ENCODE measurements at regions not wholly inside any gene's neighbourhood (a gene's known extent, or its start where the extent isn't known, plus 50 kb on each side); places are given as distances from the start of the nearest gene placed in this dataset.
A peak's percentile ranks its signal among the peaks of the same experiment; 100 is the strongest.

- no peak for DNase-seq (ENCODE audit: low spot score)
Measured at GRCh38 chr2:146004462-146004861, 1484.5 kb upstream of the ZEB2 start.

- DNase-seq (ENCODE audit: low spot score) = no peak
Measured at GRCh38 chr2:146003337-146003736, 1483.4 kb upstream of the ZEB2 start.

DNA sequence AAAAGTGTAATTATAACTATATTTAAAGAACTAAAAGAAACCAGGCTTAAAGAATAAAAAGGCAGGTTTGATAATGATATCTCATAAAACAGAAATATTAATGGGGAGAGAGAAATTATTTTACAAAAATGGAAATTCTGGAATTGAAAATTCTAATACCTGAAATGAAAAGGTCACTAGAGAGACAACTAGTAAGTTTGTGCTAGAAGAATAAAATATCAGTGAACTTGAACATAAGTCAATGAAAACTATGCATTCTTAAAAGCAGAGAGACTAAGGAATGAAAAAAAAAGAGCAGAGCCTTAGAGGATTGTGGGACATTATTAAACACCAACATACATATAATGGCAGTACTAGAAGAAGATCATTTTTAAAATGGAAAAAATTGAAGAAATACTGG lies 1475.0 kb upstream of the ZEB2 start:
- no peak for DNase-seq (ENCODE audit: low spot score)

- DNase-seq (ENCODE audit: low spot score) = no peak
Measured at GRCh38 chr2:145992572-145992971, 1472.7 kb upstream of the ZEB2 start.

GRCh38 chr2:145987793-145988192 lies 1467.9 kb upstream of the ZEB2 start:
- DNase-seq (ENCODE audit: low spot score) = no peak

DNA sequence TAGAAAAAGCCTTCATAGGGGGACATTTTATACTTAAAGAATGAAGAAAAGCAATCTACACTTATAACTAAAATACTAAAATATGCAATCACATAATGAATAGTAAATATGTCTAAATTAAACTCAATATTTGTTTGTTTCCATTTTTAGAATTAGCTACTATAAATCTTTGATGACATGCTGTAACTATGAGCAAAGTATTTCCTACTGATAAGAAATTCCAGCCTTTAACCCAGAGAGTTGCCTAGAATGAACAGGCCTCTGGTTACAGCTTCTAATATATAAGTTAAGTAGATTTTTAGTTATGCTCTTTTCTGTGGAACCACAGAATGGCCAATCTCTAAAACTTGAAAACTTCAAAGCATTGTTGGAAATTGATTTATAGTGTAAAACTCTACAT lies 1465.6 kb upstream of the ZEB2 start:
- no peak for DNase-seq (ENCODE audit: low spot score)

DNA sequence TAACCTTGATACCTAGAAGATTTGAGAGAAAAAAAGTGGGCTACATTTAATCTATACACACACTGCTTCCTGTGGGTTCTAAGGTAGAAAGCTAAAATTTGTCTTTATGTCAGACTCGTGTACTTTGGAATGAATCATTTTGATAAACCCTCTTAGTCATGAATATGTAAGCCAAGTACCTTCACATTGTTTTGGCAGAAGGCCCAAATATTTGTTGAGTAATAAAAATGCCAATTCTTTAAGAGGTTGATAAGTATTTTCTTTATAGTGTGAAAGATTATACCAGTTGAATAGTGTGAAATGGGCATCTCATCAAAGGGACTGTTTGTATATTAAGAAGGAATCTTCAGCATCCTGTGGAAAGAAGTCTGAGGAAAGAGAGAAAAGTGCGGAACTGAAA lies 1464.7 kb upstream of the ZEB2 start:
- DNase-seq (ENCODE audit: low spot score) = no peak

GRCh38 chr2:145980318-145980717 lies 1460.4 kb upstream of the ZEB2 start:
- no peak for DNase-seq (ENCODE audit: low spot score)

- no peak for DNase-seq (ENCODE audit: low spot score)
Measured at GRCh38 chr2:145975406-145975805, 1455.5 kb upstream of the ZEB2 start.

GRCh38 chr2:145961846-145962245 lies 1441.9 kb upstream of the ZEB2 start:
- DNase-seq (ENCODE audit: low spot score) = no peak

- DNase-seq (ENCODE audit: low spot score) = no peak
Measured at GRCh38 chr2:145960479-145961163, 1440.7 kb upstream of the ZEB2 start.

DNA sequence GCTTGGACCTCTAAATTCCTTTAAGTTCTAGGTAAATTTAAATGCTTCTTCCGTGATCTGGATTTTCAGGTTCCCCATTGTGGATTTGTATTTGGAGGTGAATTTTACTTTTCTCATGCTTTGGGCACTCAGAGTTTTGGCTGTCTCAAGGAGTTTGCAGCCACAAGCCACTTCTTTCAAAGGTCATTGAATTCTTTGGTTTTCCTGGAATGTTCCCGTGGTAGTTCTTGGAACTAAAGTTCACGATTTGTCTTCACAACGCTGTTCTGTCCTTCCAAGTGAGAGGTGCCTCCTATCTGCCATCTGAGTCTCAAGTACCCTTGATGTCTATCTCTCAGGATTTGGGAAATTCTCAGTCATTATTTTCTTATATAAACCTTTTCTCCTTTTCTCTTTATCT lies 1438.7 kb upstream of the ZEB2 start:
- no peak for DNase-seq (ENCODE audit: low spot score)

DNA sequence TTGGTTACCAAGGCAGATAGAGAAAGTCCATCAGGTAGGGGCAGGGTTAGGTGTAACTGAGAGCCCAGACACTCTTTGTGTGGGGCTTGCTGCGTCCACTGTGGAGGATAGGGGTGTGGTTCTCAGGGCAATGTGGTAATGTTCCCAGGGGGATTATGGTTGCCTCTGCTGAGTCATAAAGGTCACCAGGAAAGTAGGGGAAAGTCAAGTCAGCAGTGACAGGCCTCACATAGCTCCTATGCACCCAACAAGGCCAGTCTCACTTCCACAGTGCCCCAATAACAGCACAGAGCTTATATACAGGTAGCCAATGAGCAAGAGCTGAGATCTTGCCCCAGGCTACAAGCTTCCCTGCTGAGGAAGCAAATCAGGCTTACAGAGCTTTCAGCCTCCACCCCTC lies 1438.0 kb upstream of the ZEB2 start:
- DNase-seq (ENCODE audit: low spot score) = no peak

DNA sequence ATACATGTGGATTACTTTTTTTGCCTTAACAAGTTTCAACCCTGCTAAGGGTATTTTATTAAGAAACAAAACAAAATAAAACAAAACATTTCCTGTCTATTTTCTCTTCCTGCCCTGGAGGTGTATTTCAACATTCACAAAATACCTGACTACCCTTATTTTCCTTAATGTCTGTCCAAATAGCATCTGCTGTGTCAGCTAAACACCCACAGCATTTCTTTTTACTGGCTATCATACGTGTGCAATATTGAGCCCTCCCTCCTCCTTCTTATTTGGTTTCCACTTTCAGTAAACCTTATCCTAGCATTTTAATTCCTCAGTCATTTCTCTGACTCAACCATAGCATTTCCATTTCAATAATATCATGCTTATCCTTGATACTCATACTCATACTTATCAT lies 1420.0 kb upstream of the ZEB2 start:
- DNase-seq (ENCODE audit: low spot score) = no peak

DNA sequence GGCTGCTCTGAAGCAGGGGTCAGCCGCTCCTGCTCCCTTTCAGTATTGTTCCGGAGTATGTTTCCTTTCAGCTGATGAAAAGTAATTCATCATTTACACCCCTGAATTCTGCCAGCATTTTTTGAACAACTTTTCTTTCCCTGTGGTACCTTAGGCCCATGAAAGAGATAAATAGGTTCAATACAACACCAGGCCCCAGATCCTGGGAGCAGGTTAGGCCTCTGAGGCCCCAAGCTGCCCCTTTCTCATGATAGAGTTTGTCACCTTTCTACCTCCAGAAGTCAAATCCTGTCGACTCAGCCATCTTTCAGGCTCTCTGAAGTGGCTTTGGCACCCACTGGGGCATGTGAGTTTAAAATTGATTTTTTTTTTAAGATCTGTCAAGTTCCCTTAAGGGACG lies 1415.1 kb upstream of the ZEB2 start:
- no peak for DNase-seq (ENCODE audit: low spot score)

- no peak for DNase-seq (ENCODE audit: low spot score)
Measured at GRCh38 chr2:145931781-145932395, 1412.0 kb upstream of the ZEB2 start.

- DNase-seq (ENCODE audit: low spot score) = no peak
Measured at GRCh38 chr2:145930318-145930717, 1410.4 kb upstream of the ZEB2 start.

DNA sequence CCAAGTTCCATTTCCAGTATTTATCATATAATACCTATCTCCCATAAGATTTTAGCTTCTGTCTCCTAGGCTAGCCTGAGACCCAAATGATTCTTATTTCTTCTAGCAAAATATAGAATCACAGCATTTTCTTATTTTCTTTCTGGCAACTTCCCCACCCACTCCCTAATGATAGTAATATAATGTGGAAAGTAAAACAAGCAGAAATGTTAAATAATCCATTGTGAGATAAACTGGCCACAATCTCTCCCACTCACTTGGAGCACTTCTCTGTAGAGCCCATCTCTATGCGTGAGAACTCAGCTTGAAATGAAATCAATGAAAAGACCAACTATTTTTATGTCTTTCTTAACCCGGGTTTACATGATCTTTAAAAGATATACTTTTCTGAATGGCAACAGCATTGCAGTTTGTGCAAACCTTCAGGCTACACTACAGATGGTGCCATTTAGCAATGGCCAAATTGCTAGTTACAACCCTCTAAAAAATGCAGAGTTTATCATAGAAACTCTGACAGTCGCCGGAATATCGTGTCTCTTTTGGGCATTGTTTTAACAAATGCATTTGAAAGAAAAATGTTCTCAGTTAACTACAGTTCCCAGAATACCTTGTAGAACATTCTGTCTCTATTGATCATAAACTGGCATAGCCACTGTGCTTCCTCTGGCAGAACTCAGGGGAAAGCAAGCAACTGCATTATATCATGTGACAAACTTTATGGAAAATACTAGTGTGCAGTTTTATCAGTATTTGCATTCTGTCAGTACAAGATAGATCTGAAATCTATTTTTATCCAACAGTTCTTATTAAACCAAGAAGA lies 1407.4 kb upstream of the ZEB2 start:
- DNase-seq (ENCODE audit: low spot score) = peak; percentile 8

DNA sequence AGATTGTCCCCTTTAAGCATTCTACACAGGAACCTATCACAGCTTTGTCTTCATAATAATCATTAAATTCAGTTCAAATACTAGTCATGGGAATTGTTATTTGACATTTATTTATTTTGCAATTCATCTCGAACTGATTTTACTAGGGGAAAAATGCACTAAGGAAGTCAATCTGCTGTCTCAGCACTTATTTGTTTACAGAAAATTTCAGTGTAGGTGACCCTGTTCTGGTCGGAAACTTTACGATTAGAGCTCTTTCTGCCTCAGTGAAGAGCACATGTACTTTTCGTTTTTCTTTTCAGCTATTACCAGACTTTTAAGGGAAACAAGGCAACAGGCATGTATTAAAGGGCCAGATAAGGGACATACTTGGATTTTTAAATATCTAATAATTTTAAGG lies 1405.7 kb upstream of the ZEB2 start:
- DNase-seq (ENCODE audit: low spot score) = no peak

DNA sequence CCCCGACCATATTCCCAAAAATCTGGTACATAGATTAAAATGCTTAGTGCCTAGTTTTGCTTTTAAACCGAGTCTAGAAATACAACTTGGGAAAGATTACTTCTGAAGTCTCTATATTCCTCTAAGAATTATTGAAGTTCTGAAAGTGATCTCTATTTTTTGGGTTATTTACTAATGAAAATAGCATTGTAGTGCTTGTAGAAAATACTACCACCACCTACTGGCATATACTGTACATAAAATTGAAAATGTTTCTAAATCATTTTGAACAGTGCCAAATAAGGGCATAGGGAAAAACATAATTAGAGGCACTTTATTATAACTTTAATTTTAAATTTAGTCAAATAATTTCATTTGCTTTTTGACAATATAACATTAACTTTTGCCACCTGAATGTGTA lies 1399.6 kb upstream of the ZEB2 start:
- no peak for DNase-seq (ENCODE audit: low spot score)

GRCh38 chr2:145918951-145919350 lies 1399.0 kb upstream of the ZEB2 start:
- no peak for DNase-seq (ENCODE audit: low spot score)

GRCh38 chr2:145916799-145917198 lies 1396.9 kb upstream of the ZEB2 start:
- DNase-seq (ENCODE audit: low spot score) = no peak

GRCh38 chr2:145914716-145915115 lies 1394.8 kb upstream of the ZEB2 start:
- DNase-seq (ENCODE audit: low spot score) = no peak
